BLaER1 treated with 17β-estradiol and CSF1 and Interleukin-3, amounts not matched to agents 10 nM and 100 nM (cell line): ENCODE measurements at regions not wholly inside any gene's neighbourhood (a gene's known extent, or its start where the extent isn't known, plus 50 kb on each side); places are given as distances from the start of the nearest gene placed in this dataset.
"Not testable (repeated sequence)": the region's sequence is repeated elsewhere in the genome, so short reads cannot be mapped to it uniquely, and the experiment has no call there.

Source experiments
- H3K27ac ChIP-seq, 11 experiments: shearing (Covaris generic); formaldehyde crosslinking; 2 replicates each; pipeline ENCODE4 v1.8.1; 2022
- H3K27me3 ChIP-seq, 11 experiments: shearing (Covaris generic); formaldehyde crosslinking; 2 replicates each; pipeline ENCODE4 v1.8.1; 2022
- H3K36me3 ChIP-seq, 11 experiments: shearing (Covaris generic); formaldehyde crosslinking; 2 replicates each; pipeline ENCODE4 v1.8.1; 2022
- H3K4me1 ChIP-seq, 10 experiments: shearing (Covaris generic); formaldehyde crosslinking; 2 replicates each; pipeline ENCODE4 v1.8.1; 2022
- H3K4me2 ChIP-seq, 11 experiments: shearing (Covaris generic); formaldehyde crosslinking; 2 replicates each; pipeline ENCODE4 v1.8.1; 2022
- H3K4me3 ChIP-seq, 10 experiments: shearing (Covaris generic); formaldehyde crosslinking; 2 replicates each; pipeline ENCODE4 v1.8.1; 2022
- H3K9ac ChIP-seq, 11 experiments: shearing (Covaris generic); formaldehyde crosslinking; 2 replicates each; pipeline ENCODE4 v1.8.1; 2022
- H3K9me3 ChIP-seq, 11 experiments: shearing (Covaris generic); formaldehyde crosslinking; replicated peaks in 1 of 11; 2 replicates each; pipeline ENCODE4 v1.8.1; 2022
- H4K20me1 ChIP-seq, 11 experiments: shearing (Covaris generic); formaldehyde crosslinking; 2 replicates each; pipeline ENCODE4 v1.8.1; 2022
- Cebpa-rat ChIP-seq, 11 experiments: shearing (Covaris generic); IDR thresholded peaks; 2 replicates each; pipeline ENCODE4 v1.8.1; 2022

DNA sequence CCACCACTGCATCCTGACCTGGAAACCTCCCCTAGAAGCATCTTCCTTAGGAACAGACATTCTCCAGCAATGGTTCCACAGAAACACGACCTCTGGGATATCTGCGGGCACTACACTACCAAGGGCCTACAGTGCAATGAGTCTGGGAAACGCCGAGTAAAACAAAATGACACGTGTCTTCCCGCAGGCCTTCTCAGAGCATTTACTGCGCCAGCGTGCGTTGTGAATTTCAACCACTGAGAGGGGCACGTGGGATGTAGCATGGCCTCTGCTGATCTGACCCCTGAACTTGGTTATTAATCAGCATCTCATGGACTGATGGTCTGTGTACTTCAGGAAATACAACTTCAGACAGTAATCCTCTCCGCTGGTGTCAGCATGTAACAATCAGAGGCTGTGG is 173.0 kb downstream of the C16orf95 start:
- Histone ChIP-seq H3K27me3 (no peaks in the 10 kb centered on the region), H3K27ac (no peak overlapping the region), H3K4me2 (no peak overlapping the region), H3K4me3 (no peak overlapping the region), H3K36me3 (no peaks in the 10 kb centered on the region), H4K20me1 (no peaks in the 10 kb centered on the region; a peak in 1 of 22 replicates), H3K9ac (no peak overlapping the region), H3K9me3 (peaks cover 6 to 21% (median 11%) of the 10 kb centered on the region in 11 experiments; a peak in 21 of 22 replicates), H3K4me1 (peaks cover 0 to 6% (median 0%) of the 10 kb centered on the region in 10 experiments; a peak in 2 of 20 replicates)
- no peak for TF ChIP-seq Cebpa-rat (IDR thresholded peaks at IDR 0.05)

DNA sequence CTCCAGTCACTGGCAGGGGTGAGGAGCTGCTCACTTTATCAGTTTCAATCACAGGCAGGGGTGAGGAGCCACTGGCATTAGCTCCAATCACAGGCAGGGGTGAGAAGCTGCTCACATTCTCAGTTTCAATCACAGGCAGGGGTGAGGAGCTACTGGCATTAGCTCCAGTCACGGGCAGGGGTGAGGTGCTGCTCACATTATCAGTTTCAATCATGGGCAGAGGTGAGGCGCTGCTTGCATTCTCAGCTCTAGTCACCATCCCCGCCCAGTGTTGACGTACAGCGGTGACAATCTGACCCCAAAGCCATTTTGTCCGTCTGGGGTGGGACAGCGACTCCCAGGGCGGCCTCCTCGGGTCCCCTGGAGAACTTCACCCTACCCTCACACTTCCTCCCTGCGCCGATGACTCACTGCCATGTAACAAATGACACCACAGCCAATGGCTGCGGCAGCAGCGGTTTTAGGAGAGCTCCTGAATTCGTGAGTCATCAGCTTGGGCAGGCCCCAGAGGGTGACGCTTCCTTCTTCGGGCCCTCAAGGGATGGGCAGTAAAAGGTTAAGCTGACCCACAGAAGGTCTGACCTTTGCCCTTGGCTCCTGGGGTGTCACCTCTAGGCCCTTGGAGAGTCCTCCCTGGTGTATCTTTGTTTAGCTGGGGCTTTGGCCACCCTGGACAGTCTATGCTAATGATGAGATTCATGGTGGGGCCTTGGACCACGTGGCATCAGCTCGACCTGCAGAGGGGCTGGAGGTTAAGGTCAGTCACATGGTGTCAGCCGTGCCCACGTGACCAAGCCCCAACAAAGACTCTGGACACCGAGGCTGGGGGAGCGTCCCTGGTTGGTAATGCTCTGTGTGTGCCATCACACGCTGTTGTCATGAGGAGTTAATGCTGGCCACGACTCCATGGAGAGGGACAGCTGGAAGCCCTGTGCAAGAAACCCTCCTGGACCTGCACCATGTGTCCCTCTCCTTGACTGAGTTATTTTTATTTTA is 171.7 kb downstream of the C16orf95 start:
- Histone ChIP-seq H3K4me3 (no peak overlapping the region), H4K20me1 (no peaks in the 10 kb centered on the region; a peak in 1 of 22 replicates), H3K36me3 (no peaks in the 10 kb centered on the region), H3K27ac (no peak overlapping the region), H3K9me3 (peaks cover 17 to 33% (median 23%) of the 10 kb centered on the region in 11 experiments; a peak in 21 of 22 replicates), H3K9ac (no peak overlapping the region), H3K27me3 (no peaks in the 10 kb centered on the region), H3K4me1 (peaks cover 0 to 6% (median 0%) of the 10 kb centered on the region in 10 experiments; a peak in 2 of 20 replicates), H3K4me2 (no peak overlapping the region)
- no peak for TF ChIP-seq Cebpa-rat (IDR thresholded peaks at IDR 0.05)

DNA sequence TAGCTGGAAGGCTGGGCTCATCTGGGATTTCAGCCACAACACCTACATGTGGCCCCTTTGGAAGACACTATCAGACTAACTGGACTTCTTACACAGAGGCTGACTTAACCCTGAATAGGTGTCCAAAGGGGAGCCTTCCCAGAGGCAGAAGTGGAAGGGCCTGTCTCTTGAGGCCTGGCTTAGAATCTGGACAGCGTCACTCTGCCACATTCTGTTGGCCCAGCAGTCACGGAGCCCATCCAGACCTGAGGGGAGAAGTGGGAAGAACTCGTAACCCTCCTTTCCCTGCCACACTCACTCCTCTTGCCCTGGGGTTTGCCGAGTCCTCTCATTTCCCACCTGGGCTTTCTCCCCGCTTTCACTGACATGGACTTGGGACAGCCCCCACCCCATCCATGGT is 170.5 kb downstream of the C16orf95 start:
- Histone ChIP-seq H3K4me2 (no peak overlapping the region), H3K36me3 (no peaks in the 10 kb centered on the region), H3K27ac (no peak overlapping the region), H3K4me1 (peaks cover 0 to 6% (median 0%) of the 10 kb centered on the region in 10 experiments; a peak in 2 of 20 replicates), H3K4me3 (no peak overlapping the region), H3K9me3 (peaks cover 27 to 44% (median 32%) of the 10 kb centered on the region in 11 experiments; a peak in 21 of 22 replicates), H3K27me3 (no peaks in the 10 kb centered on the region), H3K9ac (no peak overlapping the region), H4K20me1 (no peaks in the 10 kb centered on the region; a peak in 1 of 22 replicates)
- no peak for TF ChIP-seq Cebpa-rat (IDR thresholded peaks at IDR 0.05)

DNA sequence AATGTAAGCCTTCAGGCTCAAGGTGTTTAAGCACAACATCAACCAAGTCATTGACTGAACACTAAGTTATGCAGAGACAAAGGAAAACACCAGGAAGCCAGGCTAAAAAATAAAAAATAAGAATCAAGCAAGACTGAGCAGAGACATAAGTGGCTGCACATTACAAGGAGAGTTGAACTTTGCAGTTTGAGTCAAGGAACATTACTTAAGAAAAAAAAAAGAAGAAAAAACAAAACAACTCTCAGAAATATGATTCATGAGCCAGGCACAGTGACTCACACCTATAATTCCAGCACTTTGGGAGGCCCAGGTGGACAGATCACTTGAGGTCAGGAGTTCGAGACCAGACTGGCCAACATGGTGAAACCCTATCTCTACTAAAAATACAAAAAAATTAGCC is 168.1 kb downstream of the C16orf95 start:
- no peaks in the 10 kb centered on the region for H3K27me3 ChIP-seq
- TF ChIP-seq Cebpa-rat (IDR thresholded peaks at IDR 0.05) = no peak
- H3K27ac ChIP-seq = no peak overlapping the region
- no peak overlapping the region for H3K9ac ChIP-seq
- H3K9me3 ChIP-seq = peaks cover 41 to 66% (median 55%) of the 10 kb centered on the region in 11 experiments
- no peak overlapping the region for H3K4me2 ChIP-seq
- H3K36me3 ChIP-seq = no peaks in the 10 kb centered on the region
- H3K4me3 ChIP-seq = no peak overlapping the region
- H4K20me1 ChIP-seq = no peaks in the 10 kb centered on the region; a peak in 1 of 22 replicates
- peaks cover 0 to 15% (median 6%) of the 10 kb centered on the region in 10 experiments; a peak in 8 of 20 replicates for H3K4me1 ChIP-seq

DNA sequence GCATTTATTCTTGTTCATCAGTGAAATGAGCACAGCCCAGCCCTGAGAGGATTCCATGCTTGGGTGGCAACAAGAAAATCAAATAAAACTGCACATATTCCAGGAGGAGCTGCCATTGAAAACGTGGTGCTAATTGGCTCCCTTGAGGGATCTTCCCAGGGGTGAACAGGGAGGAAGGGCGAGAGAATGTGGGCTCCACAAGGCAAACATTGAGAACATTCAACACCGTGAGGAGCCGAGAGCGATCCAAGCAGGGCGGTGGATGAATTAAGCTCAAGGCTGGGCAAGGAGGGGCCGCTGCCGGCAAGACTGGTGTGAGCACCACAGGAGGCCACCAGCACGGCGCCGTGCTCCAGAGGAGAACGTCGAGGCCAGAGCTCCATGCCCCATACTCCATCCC is 166.9 kb downstream of the C16orf95 start:
- H3K9me3 ChIP-seq = peaks cover 47 to 72% (median 59%) of the 10 kb centered on the region in 11 experiments
- H3K27ac ChIP-seq = no peak overlapping the region
- H3K27me3 ChIP-seq = no peaks in the 10 kb centered on the region
- no peak overlapping the region for H3K4me2 ChIP-seq
- H4K20me1 ChIP-seq = no peaks in the 10 kb centered on the region
- TF ChIP-seq Cebpa-rat (IDR thresholded peaks at IDR 0.05) = no peak
- no peak overlapping the region for H3K9ac ChIP-seq
- H3K4me3 ChIP-seq = no peak overlapping the region
- peaks cover 0 to 15% (median 4%) of the 10 kb centered on the region in 10 experiments; a peak in 8 of 20 replicates for H3K4me1 ChIP-seq
- no peaks in the 10 kb centered on the region for H3K36me3 ChIP-seq

DNA sequence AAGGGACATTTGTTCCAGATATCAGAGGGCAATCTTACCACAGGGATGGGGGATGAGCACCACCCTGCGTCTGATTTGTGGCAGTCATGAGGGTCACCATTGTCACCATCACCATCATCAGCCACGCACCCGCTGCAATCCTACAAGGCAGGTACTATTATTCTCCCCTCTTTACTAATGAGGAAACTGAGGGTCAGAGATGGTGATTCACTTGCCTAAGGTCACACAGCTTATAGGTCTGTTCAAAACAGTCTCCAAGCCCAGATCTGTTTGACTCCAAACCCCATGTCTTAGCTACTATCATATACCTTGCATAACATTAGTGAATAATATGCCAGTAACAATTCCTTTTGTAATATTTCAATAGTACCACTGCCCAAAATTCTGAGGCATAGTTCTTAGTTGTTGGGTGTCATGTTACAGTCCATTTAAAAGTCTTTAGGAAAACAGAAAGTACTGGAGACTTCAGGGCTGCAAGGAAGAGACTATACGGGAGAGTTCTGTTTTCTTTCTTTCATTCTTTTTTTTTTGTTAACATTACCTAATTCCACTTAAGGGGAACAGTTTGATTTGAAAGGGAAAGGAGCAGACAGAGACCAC is 166.4 kb downstream of the C16orf95 start:
- H3K9me3 ChIP-seq = peaks cover 47 to 73% (median 59%) of the 10 kb centered on the region in 11 experiments
- H3K27ac ChIP-seq = no peak overlapping the region
- no peaks in the 10 kb centered on the region for H3K27me3 ChIP-seq
- no peaks in the 10 kb centered on the region for H3K36me3 ChIP-seq
- H3K9ac ChIP-seq = no peak overlapping the region
- no peak overlapping the region for H3K4me3 ChIP-seq
- no peak for TF ChIP-seq Cebpa-rat (IDR thresholded peaks at IDR 0.05)
- H3K4me1 ChIP-seq = peaks cover 0 to 15% (median 0%) of the 10 kb centered on the region in 10 experiments; a peak in 6 of 20 replicates
- H4K20me1 ChIP-seq = no peaks in the 10 kb centered on the region
- no peak overlapping the region for H3K4me2 ChIP-seq

DNA sequence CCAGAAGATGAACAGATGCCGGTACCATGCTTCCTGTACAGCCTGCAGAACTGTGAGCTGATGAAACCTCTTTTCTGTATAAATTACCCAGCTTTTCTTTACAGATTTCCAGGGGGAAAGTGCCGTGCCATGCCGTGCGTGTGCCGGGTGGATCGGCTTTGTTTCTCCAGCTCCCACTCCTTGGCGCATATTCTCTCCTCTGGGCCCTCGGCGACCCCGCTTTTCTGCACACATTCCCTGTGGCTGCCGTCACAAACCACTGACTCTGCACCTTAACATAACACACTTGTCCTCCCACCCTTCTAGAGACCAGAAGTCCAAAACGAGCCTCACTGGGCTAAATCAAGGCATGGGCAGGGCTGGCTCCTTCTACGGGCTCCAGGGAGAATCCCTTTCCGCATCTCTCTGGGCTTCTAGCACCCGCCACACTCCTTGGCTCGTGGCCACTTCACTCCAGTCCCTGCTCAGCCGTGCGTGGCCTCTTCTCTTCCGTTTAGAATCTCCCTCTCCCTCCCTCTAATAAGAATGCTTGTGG is 164.9 kb downstream of the C16orf95 start:
- no peak for TF ChIP-seq Cebpa-rat (IDR thresholded peaks at IDR 0.05)
- Histone ChIP-seq H3K9me3 (peaks cover 47 to 73% (median 54%) of the 10 kb centered on the region in 11 experiments), H3K27me3 (no peaks in the 10 kb centered on the region), H3K4me1 (peaks cover 0 to 15% (median 0%) of the 10 kb centered on the region in 10 experiments; a peak in 6 of 20 replicates), H4K20me1 (no peaks in the 10 kb centered on the region), H3K4me3 (peak overlapping the region in 1 of 10 experiments; percentile 14; a peak in 1 of 20 replicates), H3K36me3 (no peaks in the 10 kb centered on the region), H3K27ac (no peak overlapping the region), H3K9ac (no peak overlapping the region), H3K4me2 (peak overlapping the region in 4 of 11 experiments; percentile 1 to 28 (median 10); a peak in 4 of 22 replicates)

DNA sequence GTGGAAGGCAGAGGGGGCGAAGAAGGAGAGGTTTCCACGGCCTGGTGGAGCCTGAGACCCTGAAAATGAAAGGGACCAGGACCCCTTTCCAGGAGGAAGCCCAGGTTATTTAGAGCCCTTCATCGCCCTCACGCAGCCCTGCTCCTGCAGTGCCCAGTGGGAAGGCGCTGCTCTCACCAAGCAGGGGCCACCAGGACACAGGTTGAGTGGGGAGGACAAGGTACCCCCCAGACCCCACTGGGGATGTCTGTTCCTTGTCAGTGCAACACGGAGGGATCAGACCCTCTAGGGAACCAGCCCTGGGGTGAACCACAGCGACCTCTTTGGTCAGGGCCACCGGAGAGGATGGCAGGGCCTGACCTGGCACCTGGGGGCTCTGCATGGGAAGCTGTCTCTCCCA is 163.9 kb downstream of the C16orf95 start:
- Histone ChIP-seq H3K9ac (no peak overlapping the region), H3K4me3 (no peak overlapping the region), H3K36me3 (no peaks in the 10 kb centered on the region), H4K20me1 (no peaks in the 10 kb centered on the region), H3K4me2 (peak overlapping the region in 4 of 11 experiments; percentile 1 to 28 (median 16); a peak in 3 of 22 replicates), H3K27me3 (no peaks in the 10 kb centered on the region), H3K4me1 (peaks cover 0 to 15% (median 0%) of the 10 kb centered on the region in 10 experiments; a peak in 6 of 20 replicates), H3K27ac (no peak overlapping the region), H3K9me3 (peaks cover 45 to 68% (median 50%) of the 10 kb centered on the region in 11 experiments)
- no peak for TF ChIP-seq Cebpa-rat (IDR thresholded peaks at IDR 0.05)

DNA sequence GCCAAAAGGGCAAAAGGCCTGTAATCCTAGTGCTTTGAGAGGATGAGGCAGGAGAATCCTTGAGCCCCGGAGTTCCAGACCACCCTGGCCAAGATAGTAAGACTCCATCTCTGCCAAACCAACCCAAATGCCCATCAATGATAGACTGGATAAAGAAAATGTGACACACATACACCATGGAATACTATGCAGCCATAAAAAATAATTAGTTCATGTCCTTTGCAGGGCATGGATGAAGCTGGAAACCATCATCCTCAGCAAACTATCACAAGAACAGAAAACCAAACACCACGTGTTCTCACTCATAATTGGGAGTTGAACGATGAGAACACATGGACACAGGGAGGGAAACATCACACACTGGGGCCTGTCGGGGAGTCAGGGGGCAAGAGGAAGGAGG is 161.9 kb downstream of the C16orf95 start:
- Histone ChIP-seq H3K4me1 (peaks cover 0 to 16% (median 3%) of the 10 kb centered on the region in 10 experiments; a peak in 11 of 20 replicates), H3K9me3 (peaks cover 25 to 49% (median 33%) of the 10 kb centered on the region in 11 experiments)
- H3K9ac ChIP-seq, H3K36me3 ChIP-seq, H3K4me3 ChIP-seq, H3K4me2 ChIP-seq, H3K27ac ChIP-seq, H3K27me3 ChIP-seq, H4K20me1 ChIP-seq: not testable (repeated sequence)
